Erythroblast (primary cell): ENCODE measurements at regions not wholly inside any gene's neighbourhood (a gene's known extent, or its start where the extent isn't known, plus 50 kb on each side); places are given as distances from the start of the nearest gene placed in this dataset.

Experiments
- DNase-seq, 2 experiments: peaks; one replicate each; lab custom pipeline; 2025; lab: John Stamatoyannopoulos, UW
- GATA1 ChIP-seq: IDR thresholded peaks from 2 replicates; pipeline ENCODE4 v1.6.1; 2011; ENCODE audit warnings: low read depth, mild to moderate bottlenecking, control low read depth, low read length, moderate library complexity
- POLR2A ChIP-seq: IDR thresholded peaks from 2 replicates; pipeline ENCODE4 v1.6.1; 2011; ENCODE audit warnings: mild to moderate bottlenecking, low read length

DNA sequence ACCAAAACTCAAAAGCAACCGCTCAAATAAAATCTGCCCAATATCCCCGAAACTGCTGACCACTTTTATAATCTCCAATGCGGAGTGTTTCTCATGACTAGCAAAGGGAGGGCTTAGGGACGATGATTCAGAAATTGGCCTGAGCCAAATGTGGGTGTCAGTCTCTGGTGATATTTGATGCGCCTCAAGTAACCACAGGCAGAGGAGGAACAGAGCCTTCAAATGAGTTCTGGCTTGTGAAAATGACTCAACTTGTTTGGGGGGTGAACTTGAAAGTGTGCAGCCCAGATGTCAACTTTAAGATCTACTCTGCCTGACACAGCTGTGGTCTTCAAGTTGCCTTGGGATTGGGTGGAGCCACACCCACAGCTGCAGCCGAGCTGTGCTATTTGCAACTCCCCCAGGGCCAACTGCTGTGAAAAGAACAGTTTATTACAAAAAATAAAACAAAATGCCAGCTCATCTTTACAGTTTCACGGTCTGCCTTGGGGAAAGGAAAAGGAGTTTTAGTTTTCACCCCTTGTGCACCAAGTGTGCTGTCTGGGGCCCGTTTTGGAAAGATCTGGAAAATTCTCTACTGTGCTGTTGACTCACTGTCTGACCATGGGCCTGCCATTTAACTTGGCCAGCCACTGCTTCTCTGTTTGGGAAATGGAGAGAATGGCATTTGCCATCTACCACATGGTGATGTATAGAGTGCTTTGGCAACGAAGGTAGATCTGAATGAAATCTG, 222.1 kb downstream of the MTX2 start:
- TF ChIP-seq POLR2A (no peak), GATA1 (no peak)
- no peak for DNase-seq

DNA sequence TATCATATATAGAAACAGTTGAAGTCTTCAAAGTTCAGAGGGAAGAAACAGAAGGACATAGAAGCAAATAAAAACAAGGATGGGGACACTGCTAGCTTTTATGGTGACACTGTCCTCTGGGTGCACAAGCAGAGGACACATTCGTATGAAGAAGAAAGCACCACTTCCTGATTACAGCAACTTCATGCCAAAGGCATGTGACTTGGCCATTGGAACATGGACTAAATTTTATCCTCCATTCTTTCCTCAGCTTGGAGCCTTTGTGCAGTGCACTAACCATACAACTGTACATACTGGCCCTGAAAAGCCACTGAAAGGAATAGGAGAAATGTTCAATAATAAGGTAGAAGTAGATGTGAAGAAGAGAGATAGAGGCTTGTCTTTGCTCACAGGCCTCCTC, 223.3 kb downstream of the MTX2 start:
- TF ChIP-seq GATA1 (no peak), POLR2A (no peak)
- DNase-seq, result no peak

DNA sequence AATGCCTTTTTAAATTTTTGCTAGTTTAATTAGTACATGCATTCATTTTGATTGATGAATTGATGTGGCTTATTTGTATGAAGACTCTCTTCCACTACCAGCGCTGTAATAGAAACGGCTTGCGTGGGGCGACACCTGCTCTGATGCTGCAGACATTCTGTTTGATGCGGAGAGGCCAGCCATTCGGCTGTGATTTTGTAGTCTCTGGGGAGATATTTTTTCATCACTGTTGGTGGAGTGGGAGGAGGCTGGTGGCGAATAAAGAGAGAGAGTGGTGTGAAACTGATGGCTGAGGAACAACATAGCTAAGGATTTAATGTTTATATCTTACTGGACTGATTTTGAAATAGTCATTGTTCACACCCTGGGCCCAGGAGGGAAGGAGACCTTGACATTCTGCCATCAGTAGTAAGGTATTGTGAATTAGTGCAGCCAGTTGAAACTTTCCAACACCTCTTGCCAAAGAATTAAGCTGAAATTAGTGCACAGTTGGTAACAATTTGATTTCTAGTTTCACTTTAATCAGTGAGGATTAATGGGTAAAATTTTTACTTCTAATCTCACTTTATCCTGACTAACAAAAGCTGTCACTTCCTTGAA, 224.1 kb downstream of the MTX2 start:
- DNase-seq, result no peak
- TF ChIP-seq GATA1 (no peak), POLR2A (no peak)

GRCh38 chr2:176493909-176494308, 224.7 kb downstream of the MTX2 start:
- no peak for DNase-seq

DNA sequence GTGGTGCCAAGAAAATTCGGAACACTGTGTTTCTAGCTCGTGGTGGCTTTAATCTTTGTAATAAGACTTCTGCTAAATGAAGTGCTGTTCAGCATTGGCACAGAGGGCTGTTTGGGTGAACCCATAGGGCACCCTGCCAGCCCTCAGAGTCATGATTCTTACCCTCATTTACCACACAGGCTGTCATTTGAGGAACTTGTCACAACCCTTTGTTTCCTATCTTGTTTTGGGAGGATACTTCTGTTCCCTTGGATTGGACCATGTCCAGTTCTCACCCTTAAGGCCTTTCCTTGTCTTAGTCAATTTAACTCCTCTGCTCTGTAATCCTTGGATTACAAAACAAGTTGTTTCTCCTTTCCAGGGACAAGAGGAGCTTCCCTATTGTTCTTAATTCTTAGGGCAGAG, 225.7 kb downstream of the MTX2 start:
- no peak for DNase-seq
- TF ChIP-seq GATA1, result no peak
- no peak for TF ChIP-seq POLR2A

More at GRCh38 chr2:176493909-176494308, 224.7 kb downstream of the MTX2 start:
- TF ChIP-seq GATA1 (no peak), POLR2A (no peak)

DNA sequence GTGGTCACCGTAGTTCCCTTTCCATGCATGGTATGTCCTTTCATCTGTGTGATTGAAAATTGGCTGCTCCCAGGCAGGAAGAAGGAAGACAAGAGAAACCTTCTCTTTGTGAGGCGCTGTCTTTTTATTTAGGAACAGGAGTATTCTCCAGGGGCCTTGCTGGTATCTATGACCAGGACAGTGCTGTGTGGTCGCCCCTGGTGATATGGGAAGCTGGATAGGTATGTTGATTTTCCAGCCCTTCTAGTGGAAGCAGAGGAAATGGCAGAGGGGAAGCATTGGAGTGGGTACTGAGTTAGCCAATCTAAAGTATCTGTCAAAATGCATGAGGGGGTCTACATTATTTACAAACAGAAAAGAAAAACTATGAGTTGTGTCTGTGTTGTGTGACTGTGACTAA, 226.6 kb downstream of the MTX2 start:
- DNase-seq, result no peak
- TF ChIP-seq POLR2A, result no peak
- no peak for TF ChIP-seq GATA1

- TF ChIP-seq POLR2A, result no peak
- TF ChIP-seq GATA1, result no peak
- DNase-seq, result no peak
These were observed 227.5 kb downstream of the MTX2 start for GRCh38 chr2:176496761-176497160.

DNA sequence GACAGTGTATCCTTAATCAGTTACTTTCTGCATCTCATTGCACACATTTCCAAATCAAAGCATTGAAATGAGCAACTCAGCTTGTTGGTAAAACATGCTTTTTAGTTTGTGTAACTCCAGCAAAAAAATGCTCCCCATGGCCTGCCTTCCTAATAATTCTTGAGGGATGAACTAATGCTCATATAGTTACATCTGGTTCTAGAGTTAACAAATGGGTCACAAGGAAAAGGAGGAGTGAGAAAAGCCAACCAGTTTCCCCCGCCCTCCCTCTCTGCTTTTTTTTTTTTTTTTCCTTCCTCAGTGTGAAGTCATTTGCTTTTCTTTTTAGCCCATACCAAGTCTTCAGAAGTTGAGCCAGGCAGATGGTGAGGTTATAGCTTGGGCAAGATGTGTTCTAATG, 231.7 kb downstream of the MTX2 start:
- DNase-seq, result no peak
- TF ChIP-seq POLR2A (no peak), GATA1 (no peak)

DNA sequence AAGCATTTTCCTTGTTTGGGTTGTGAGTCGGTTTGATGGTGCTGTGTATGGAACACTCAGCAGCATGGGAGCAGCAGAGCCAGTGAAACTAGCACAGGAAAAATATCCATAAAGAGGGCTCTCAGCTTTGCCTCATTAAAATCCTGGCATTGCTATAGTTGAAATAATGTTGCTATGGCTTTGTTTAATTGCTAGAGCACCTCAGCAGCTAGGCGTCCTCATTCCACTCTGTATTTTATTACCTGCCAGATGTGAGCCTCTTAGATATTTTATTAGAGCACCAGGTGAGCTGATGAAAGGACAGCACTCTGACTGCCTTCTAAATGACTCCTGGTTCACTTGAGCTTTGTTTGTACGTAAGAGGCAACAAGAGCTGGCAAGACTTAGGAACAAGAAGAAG, 232.4 kb downstream of the MTX2 start:
- TF ChIP-seq POLR2A, result no peak
- DNase-seq, result no peak

GRCh38 chr2:176502619-176503018, 233.4 kb downstream of the MTX2 start:
- TF ChIP-seq GATA1, result no peak
- no peak for TF ChIP-seq POLR2A
- no peak for DNase-seq

GRCh38 chr2:176503776-176504175, 234.5 kb downstream of the MTX2 start:
- no peak for DNase-seq
- TF ChIP-seq POLR2A (no peak), GATA1 (no peak)

DNA sequence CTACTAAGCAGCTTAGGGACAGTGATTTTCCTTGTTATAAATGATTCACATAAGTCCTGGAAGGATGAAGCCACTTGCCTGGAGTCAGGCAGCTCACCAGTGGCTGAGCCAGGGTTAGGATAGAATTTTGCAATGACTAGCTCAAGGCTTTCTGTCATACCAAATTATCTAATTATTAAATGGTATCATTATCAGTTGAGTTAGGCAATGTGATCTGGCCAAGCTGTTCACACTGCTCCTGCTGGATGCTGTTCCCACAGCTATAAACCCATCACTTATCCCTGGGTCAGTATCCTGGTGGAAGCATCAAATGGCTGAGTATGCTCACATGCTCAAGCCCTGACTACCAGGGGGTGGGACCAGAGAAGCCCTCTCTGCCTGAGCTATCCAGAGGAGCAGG, 235.2 kb downstream of the MTX2 start:
- no peak for DNase-seq
- TF ChIP-seq POLR2A (no peak), GATA1 (no peak)

GRCh38 chr2:176507786-176508185, 238.5 kb downstream of the MTX2 start:
- TF ChIP-seq POLR2A, result no peak
- no peak for TF ChIP-seq GATA1
- DNase-seq, result no peak

- no peak for TF ChIP-seq POLR2A
- no peak for TF ChIP-seq GATA1
- no peak for DNase-seq
These were observed 239.1 kb downstream of the MTX2 start for GRCh38 chr2:176508374-176508773.
